Left lung (tissue), 4 donors: ENCODE measurements at regions not wholly inside any gene's neighbourhood (a gene's known extent, or its start where the extent isn't known, plus 50 kb on each side); places are given as distances from the start of the nearest gene placed in this dataset.

Source experiments
- ATAC-seq: fragments of 200-7000 bp; cut with Tn5 transposase; one replicate; pipeline ENCODE4 v1.9.1; 2020; ENCODE audit warnings: moderate library complexity
- DNase-seq, 4 donors: peaks; one replicate each; pipeline ENCODE4 v3.0.0-alpha.2; 2013 to 2020
- H3K27ac ChIP-seq, 2 donors: fragments of 200-600 bp; sonication (generic) in 1 of 2; one replicate each; pipeline versions ENCODE4 v1.5.0 to v1.8.0; 2020 to 2021
- H3K27me3 ChIP-seq, 2 donors: fragments of 200-600 bp; sonication (generic) in 1 of 2; one replicate each; pipeline versions ENCODE4 v1.5.0 to v1.8.0; 2020 to 2021
- H3K36me3 ChIP-seq, 2 donors: fragments of 200-600 bp; sonication (generic) in 1 of 2; one replicate each; pipeline versions ENCODE4 v1.5.0 to v1.8.0; 2020 to 2021
- H3K4me1 ChIP-seq, 2 donors: fragments of 200-600 bp; one replicate each; pipeline ENCODE4 v1.8.0; 2021
- H3K4me3 ChIP-seq, 2 donors: fragments of 200-600 bp; sonication (generic) in 1 of 2; one replicate each; pipeline versions ENCODE4 v1.5.0 to v1.8.0; 2020 to 2021; ENCODE audit warnings: mild to moderate bottlenecking in 1 of 2
- H3K9me3 ChIP-seq, 2 donors: fragments of 200-600 bp; sonication (generic) in 1 of 2; one replicate each; pipeline versions ENCODE4 v1.5.0 to v1.8.0; 2020 to 2021
- intact Hi-C, 2 donors: fragments of 100-400 bp; cut with DNase I; formaldehyde crosslinking; loops; one replicate each; pipeline versions ENCODE4 v1.11.2 to v1.14.2; 2022
- TF ChIP-seq, protein P1 (sequence below), 2 donors: fragments of 200-600 bp; sonication (generic) in 1 of 2; IDR thresholded peaks; one replicate each; pipeline versions ENCODE4 v1.5.0 to v1.8.0; 2021; ENCODE audit warnings: antibody characterized with exemption in 2 of 2
- donor health status: DM: no; HTN: yes; CAD: no.
- donor health status: DM: no; HTN: no; CAD: no.

DNA sequence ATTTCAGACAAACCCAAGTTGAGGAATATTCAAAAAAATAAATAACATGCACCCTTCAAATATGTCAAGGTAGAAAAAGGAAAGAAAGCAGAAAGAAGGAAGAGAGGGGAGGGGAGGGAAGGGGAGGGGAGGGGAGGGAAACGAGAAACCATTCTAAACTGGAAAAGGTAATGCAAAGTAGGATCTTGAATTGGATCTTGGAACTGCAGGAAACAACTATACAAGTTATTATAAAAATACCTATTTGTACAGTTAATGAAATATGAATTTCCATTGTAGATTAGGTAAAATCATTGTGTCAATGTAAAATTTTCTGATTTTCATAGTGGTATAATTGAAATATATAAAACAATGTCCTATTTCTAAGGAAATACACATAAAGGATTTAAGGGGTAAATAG is 668.4 kb downstream of the FAT4 start:
- ATAC-seq (no peak), DNase-seq (no peak)
- H3K9me3 ChIP-seq: no peaks in the 10 kb centered on the region
- no peak overlapping the region for H3K4me3 ChIP-seq
- H3K27me3 ChIP-seq: no peaks in the 10 kb centered on the region
- no peaks in the 10 kb centered on the region for H3K4me1 ChIP-seq
- no peak overlapping the region for H3K27ac ChIP-seq
- TF ChIP-seq, protein P1, sequence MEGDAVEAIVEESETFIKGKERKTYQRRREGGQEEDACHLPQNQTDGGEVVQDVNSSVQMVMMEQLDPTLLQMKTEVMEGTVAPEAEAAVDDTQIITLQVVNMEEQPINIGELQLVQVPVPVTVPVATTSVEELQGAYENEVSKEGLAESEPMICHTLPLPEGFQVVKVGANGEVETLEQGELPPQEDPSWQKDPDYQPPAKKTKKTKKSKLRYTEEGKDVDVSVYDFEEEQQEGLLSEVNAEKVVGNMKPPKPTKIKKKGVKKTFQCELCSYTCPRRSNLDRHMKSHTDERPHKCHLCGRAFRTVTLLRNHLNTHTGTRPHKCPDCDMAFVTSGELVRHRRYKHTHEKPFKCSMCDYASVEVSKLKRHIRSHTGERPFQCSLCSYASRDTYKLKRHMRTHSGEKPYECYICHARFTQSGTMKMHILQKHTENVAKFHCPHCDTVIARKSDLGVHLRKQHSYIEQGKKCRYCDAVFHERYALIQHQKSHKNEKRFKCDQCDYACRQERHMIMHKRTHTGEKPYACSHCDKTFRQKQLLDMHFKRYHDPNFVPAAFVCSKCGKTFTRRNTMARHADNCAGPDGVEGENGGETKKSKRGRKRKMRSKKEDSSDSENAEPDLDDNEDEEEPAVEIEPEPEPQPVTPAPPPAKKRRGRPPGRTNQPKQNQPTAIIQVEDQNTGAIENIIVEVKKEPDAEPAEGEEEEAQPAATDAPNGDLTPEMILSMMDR (IDR thresholded peaks at IDR 0.05): no peak
- intact Hi-C loops: no loop called here
- H3K36me3 ChIP-seq: no peaks in the 10 kb centered on the region

DNA sequence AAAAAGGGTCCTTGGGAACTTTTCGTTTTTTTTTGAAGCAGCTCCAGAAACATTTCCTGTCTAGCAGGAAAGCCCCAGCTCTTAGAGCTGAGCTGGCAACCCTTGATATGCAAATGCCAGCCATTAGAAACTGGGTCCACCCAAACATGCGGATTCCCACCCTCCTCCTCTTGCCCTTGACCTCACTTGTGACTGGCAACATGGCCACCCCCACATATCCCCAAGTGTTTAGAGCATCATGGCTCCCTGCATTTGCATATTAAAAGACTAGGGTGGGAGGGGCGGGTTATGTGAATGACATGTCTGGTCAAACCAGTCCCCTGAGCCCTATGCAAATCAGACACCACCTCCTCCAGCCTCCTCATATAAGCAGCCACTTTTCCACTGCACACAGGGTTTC is 671.1 kb downstream of the FAT4 start:
- ATAC-seq (no peak), DNase-seq (no peak)
- Histone ChIP-seq H3K36me3 (no peaks in the 10 kb centered on the region), H3K4me3 (no peak overlapping the region), H3K9me3 (no peaks in the 10 kb centered on the region), H3K27me3 (no peaks in the 10 kb centered on the region), H3K27ac (no peak overlapping the region), H3K4me1 (no peaks in the 10 kb centered on the region)
- TF ChIP-seq, protein P1 (IDR thresholded peaks at IDR 0.05): no peak
- intact Hi-C loops: no loop called here

DNA sequence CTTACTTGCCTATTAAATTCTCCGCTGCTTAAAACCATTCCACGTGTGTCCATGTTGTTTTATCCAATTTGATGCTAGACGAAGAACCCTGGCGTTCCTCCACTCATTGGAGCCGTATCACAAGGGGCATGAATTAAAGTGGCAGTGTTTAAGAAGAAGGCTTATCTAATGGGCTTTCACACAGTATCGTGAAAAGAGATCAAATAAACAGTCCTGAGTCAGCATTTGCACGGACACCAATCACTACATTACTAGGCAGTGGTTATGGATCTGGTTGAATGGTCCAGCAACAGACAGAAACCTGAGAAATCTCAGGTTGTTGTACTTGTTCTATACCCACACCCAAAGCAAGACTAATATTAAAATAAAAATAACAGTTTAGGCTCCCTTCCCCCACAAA is 671.6 kb downstream of the FAT4 start:
- H3K36me3 ChIP-seq: no peaks in the 10 kb centered on the region
- no peak overlapping the region for H3K4me3 ChIP-seq
- no peak for DNase-seq
- TF ChIP-seq, protein P1 (IDR thresholded peaks at IDR 0.05): no peak
- no peak for ATAC-seq
- no peak overlapping the region for H3K27ac ChIP-seq
- no peaks in the 10 kb centered on the region for H3K4me1 ChIP-seq
- intact Hi-C loops: no loop called here
- H3K9me3 ChIP-seq: no peaks in the 10 kb centered on the region
- H3K27me3 ChIP-seq: no peaks in the 10 kb centered on the region

DNA sequence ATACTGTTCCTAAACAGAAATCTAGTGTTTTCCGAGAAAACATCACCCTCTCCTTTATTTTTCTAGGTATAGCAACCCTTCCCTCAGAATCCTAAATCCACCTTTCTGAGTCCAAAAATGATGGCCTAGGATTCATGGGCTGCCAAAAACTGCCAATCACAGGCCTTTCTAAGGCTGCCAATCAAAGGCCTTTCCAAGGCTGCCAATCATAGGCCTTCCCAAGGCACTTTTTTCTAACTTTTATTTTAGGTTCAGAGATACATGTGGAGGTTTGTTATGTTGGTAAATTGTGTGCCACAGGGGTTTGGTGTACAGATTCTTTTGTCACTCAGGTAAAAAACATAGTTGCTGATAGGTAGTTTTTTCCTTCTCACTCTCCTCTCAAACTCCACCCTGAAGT is 673.7 kb downstream of the FAT4 start:
- Histone ChIP-seq H3K36me3 (no peaks in the 10 kb centered on the region), H3K4me1 (no peaks in the 10 kb centered on the region), H3K27me3 (no peaks in the 10 kb centered on the region), H3K9me3 (no peaks in the 10 kb centered on the region), H3K4me3 (no peak overlapping the region), H3K27ac (no peak overlapping the region)
- intact Hi-C loops: no loop called here
- TF ChIP-seq, protein P1 (IDR thresholded peaks at IDR 0.05): no peak
- ATAC-seq (no peak), DNase-seq (no peak)

DNA sequence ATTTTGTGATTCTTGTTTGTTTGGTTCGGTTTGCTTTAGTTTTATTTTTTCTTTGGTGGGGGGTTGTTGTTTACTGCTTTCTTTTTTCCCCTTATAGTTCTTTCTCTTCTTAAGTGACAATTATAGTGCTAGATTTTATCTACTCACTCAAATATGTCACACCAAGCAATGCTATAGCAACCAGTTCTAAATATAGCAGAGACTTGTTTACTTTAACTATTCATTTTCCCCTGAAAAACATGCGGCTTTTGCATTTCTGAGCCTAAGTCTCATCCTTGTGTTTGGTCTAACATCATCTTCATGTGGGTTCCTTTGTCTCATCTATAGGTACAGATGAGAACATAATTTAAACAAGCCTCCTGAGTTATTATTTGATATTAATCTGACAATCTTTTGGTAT is 676.6 kb downstream of the FAT4 start:
- no peaks in the 10 kb centered on the region for H3K36me3 ChIP-seq
- intact Hi-C loops: no loop called here
- TF ChIP-seq, protein P1 (IDR thresholded peaks at IDR 0.05): no peak
- ATAC-seq (no peak), DNase-seq (no peak)
- H3K4me1 ChIP-seq: no peaks in the 10 kb centered on the region
- H3K27me3 ChIP-seq: no peaks in the 10 kb centered on the region
- no peak overlapping the region for H3K27ac ChIP-seq
- no peaks in the 10 kb centered on the region for H3K9me3 ChIP-seq
- no peak overlapping the region for H3K4me3 ChIP-seq
